HL-60 (cell line): ENCODE measurements at regions not wholly inside any gene's neighbourhood (a gene's known extent, or its start where the extent isn't known, plus 50 kb on each side); places are given as distances from the start of the nearest gene placed in this dataset.

ENCODE experiments used
- DNase-seq, 2 experiments: peaks; one replicate each; pipeline ENCODE4 v3.0.0-alpha.2; 2010 to 2020; ENCODE audit warnings: low read depth in 1 of 2, low spot score in 1 of 2
- H3K27ac ChIP-seq: fragments of 250-450 bp; sonication (Bioruptor Pico); replicated peaks from 2 replicates; pipeline ENCODE4 v1.5.1; 2020; ENCODE audit warnings: mild to moderate bottlenecking, moderate library complexity
- H3K27me3 ChIP-seq: fragments of 250-450 bp; sonication (Bioruptor Pico); 2 replicates; pipeline ENCODE4 v1.5.1; 2021; ENCODE audit warnings: mild to moderate bottlenecking, moderate library complexity; ENCODE audit not compliant: insufficient read depth, poor library complexity, severe bottlenecking
- H3K4me3 ChIP-seq: replicated peaks from 2 replicates; pipeline ENCODE4 v1.5.1; 2011; ENCODE audit warnings: mild to moderate bottlenecking, control low read depth, low read length; ENCODE audit not compliant: insufficient read depth
- CTCF ChIP-seq: IDR thresholded peaks from one replicate; pipeline ENCODE4 v1.5.1; 2011; ENCODE audit warnings: low read length, control low read depth, inconsistent platforms; ENCODE audit not compliant: insufficient read depth
- GABPA ChIP-seq: IDR thresholded peaks from 2 replicates; pipeline ENCODE4 v1.6.1; 2012; ENCODE audit warnings: low read depth
- POLR2AphosphoS5 ChIP-seq: IDR thresholded peaks from 2 replicates; pipeline ENCODE4 v1.6.1; 2012; ENCODE audit warnings: low read depth
- REST ChIP-seq: IDR thresholded peaks from 2 replicates; pipeline ENCODE4 v1.6.1; 2012; ENCODE audit warnings: low read depth; ENCODE audit not compliant: insufficient replicate concordance
- SPI1 ChIP-seq: IDR thresholded peaks from 2 replicates; pipeline ENCODE4 v1.6.1; 2012; ENCODE audit warnings: low read depth, mild to moderate bottlenecking, borderline replicate concordance

GRCh38 chr3:18919158-18919557 is 229.2 kb upstream of the KCNH8 start:
- no peak overlapping the region for H3K4me3 ChIP-seq
- TF ChIP-seq GABPA (no peak), POLR2AphosphoS5 (no peak), SPI1 (no peak), REST (no peak), CTCF (no peak)
- no peak for DNase-seq
- H3K27me3 ChIP-seq: no peaks in the 10 kb centered on the region
- H3K27ac ChIP-seq: no peak overlapping the region

- no peak for DNase-seq
- Histone ChIP-seq H3K27me3 (no peaks in the 10 kb centered on the region), H3K4me3 (no peak overlapping the region), H3K27ac (no peak overlapping the region)
- TF ChIP-seq POLR2AphosphoS5: no peak
- TF ChIP-seq GABPA: no peak
- TF ChIP-seq SPI1: no peak
- no peak for TF ChIP-seq REST
- TF ChIP-seq CTCF: no peak
These were observed 230.4 kb upstream of the KCNH8 start for GRCh38 chr3:18917923-18918322.

- H3K4me3 ChIP-seq: no peak overlapping the region
- no peak for TF ChIP-seq SPI1
- TF ChIP-seq REST: no peak
- no peak for TF ChIP-seq GABPA
- no peak for TF ChIP-seq CTCF
- TF ChIP-seq POLR2AphosphoS5: no peak
- H3K27ac ChIP-seq: no peak overlapping the region
- H3K27me3 ChIP-seq: no peaks in the 10 kb centered on the region
- no peak for DNase-seq
These were observed 246.1 kb upstream of the KCNH8 start for GRCh38 chr3:18902081-18902793.
